ENCODE measurements at regions not wholly inside any gene's neighbourhood (a gene's known extent, or its start where the extent isn't known, plus 50 kb on each side); places are given as distances from the start of the nearest gene placed in this dataset.
A peak's percentile ranks its signal among the peaks of the same experiment; 100 is the strongest.

GRCh38 chr1:229884765-229885164, 182.3 kb upstream of the GALNT2 start:
- H3K27ac ChIP-seq (ENCODE audit: low read depth, low read length): no peak overlapping the region
- H3K4me3 ChIP-seq (ENCODE audit: extremely low read depth in 1 of 4, insufficient read depth in 2 of 4, low read depth in 3 of 4, low read length in 4 of 4): no peak overlapping the region
- CTCF ChIA-PET (ENCODE audit: partially characterized antibody): interaction anchor here (0.8 to 1.5 kb wide), 3 partner anchors 15 to 235 kb away, joined by 3 to 4 read pairs (median 3); no protein-coding TSS in a partner anchor
- H3K9me3 ChIP-seq (ENCODE audit: insufficient read depth in 2 of 2, low read depth in 1 of 2, low read length in 1 of 2): no peaks in the 10 kb centered on the region
- no peaks in the 10 kb centered on the region for H3K4me1 ChIP-seq (replicated peaks in 1 of 4; ENCODE audit: control insufficient read depth in 3 of 4, insufficient read depth in 4 of 4, low read length in 3 of 4)
- H4K5ac ChIP-seq (ENCODE audit: insufficient read length, low read depth, low read length): no peak overlapping the region
- POLR2A ChIA-PET (ENCODE audit: partially characterized antibody): no interaction called here
- H3K14ac ChIP-seq (ENCODE audit: insufficient read length): no peak overlapping the region
- H4K20me1 ChIP-seq (replicated peaks in 1 of 2; ENCODE audit: control insufficient read depth in 1 of 2, insufficient read depth in 2 of 2, low read length in 2 of 2): no peaks in the 10 kb centered on the region
- no peak overlapping the region for H2BK20ac ChIP-seq (ENCODE audit: low read length)
- H2BK15ac ChIP-seq (ENCODE audit: low read length): no peak overlapping the region
- no peak overlapping the region for H3K4me2 ChIP-seq (ENCODE audit: insufficient read depth in 1 of 2, low read depth in 2 of 2, low read length in 2 of 2)
- H2AFZ ChIP-seq (ENCODE audit: low read length): no peak overlapping the region
- no peak overlapping the region for H3K18ac ChIP-seq (ENCODE audit: extremely low read depth, low read length)
- H3K56ac ChIP-seq (replicated peaks; ENCODE audit: insufficient read length, low read depth, low read length): no peak overlapping the region
- H3K79me2 ChIP-seq (ENCODE audit: control insufficient read depth in 1 of 2, insufficient read depth in 2 of 2, low read length in 2 of 2): no peaks in the 10 kb centered on the region
- no peak overlapping the region for H2BK5ac ChIP-seq (ENCODE audit: low read depth, low read length)
- H2BK120ac ChIP-seq (replicated peaks; ENCODE audit: low read depth, low read length): no peak overlapping the region
- WGBS, 2 experiments (ENCODE audit: extremely low coverage in 1 of 2, insufficient coverage in 1 of 2, insufficient read length in 1 of 2, insufficient replicate concordance in 2 of 2, low coverage in 1 of 2, low lambda C conversion rate in 2 of 2, missing lambda C conversion rate in 1 of 2): 91% methylated on average over 4 of the region's 4 CpGs; no CpG with 5 or more reads in 1 of the 2 experiments
- H2AK5ac ChIP-seq (ENCODE audit: low read depth, low read length): no peak overlapping the region
- DNase-seq (ENCODE audit: low read depth in 1 of 2, low spot score in 2 of 2) (peak in 1 of 2 experiments; percentile 29), FAIRE-seq (no peak)
- H3K23me2 ChIP-seq (ENCODE audit: low read depth, low read length): peaks cover 2% of the 10 kb centered on the region; the same call in 1 of the 2 replicates
- no peaks in the 10 kb centered on the region for H3K79me1 ChIP-seq (ENCODE audit: low read depth, low read length)
- no peak overlapping the region for H2BK12ac ChIP-seq (ENCODE audit: low read depth, low read length)
- H3K4ac ChIP-seq (replicated peaks; ENCODE audit: insufficient read length, low read depth, low read length): no peak overlapping the region
- H3K36me3 ChIP-seq (ENCODE audit: control insufficient read depth in 2 of 4, insufficient read depth in 4 of 4, low read length in 3 of 4): no peaks in the 10 kb centered on the region
- H3K27me3 ChIP-seq (replicated peaks in 1 of 4; ENCODE audit: control insufficient read depth in 3 of 4, extremely low read depth in 1 of 4, insufficient read depth in 3 of 4, low read length in 3 of 4): no peaks in the 10 kb centered on the region
- H3K23ac ChIP-seq (ENCODE audit: insufficient read length): no peak overlapping the region
- H4K91ac ChIP-seq (replicated peaks; ENCODE audit: insufficient read length, low read length): no peak overlapping the region
- no peak overlapping the region; the same call in 1 of the 2 replicates for H4K8ac ChIP-seq (ENCODE audit: extremely low read depth, insufficient read depth, low read length)
- H3K9ac ChIP-seq (replicated peaks in 1 of 4; ENCODE audit: extremely low read depth in 1 of 4, low read depth in 3 of 4, low read length in 3 of 4): no peak overlapping the region
- TF ChIP-seq SRF (IDR thresholded peaks at IDR 0.05; ENCODE audit: low read depth, low read length): no peak
- no peak for TF ChIP-seq RFX5 (IDR thresholded peaks at IDR 0.05; ENCODE audit: borderline replicate concordance, low read depth, low read length)
- no peak for TF ChIP-seq SIRT6 (IDR thresholded peaks at IDR 0.05; ENCODE audit: low read length)
- TF ChIP-seq CREB1 (IDR thresholded peaks at IDR 0.05): no peak
- TF ChIP-seq RAD21 (IDR thresholded peaks at IDR 0.05 in 1 of 2, conservative IDR thresholded peaks at IDR 0.05 in 1 of 2; ENCODE audit: low read depth in 2 of 2, low read length in 2 of 2): peak; percentile 14 to 29; a peak in 2 of 4 replicates
- no peak for TF ChIP-seq GABPA (IDR thresholded peaks at IDR 0.05; ENCODE audit: borderline replicate concordance, insufficient read depth, low read length)
- TF ChIP-seq PHF8 (conservative IDR thresholded peaks at IDR 0.05; ENCODE audit: low read depth, low read length): no peak
- TF ChIP-seq NRF1 (IDR thresholded peaks at IDR 0.05; ENCODE audit: low read depth, low read length): no peak
- no peak for TF ChIP-seq BCL11A (IDR thresholded peaks at IDR 0.05; ENCODE audit: low read depth in 2 of 2, low read length in 2 of 2)
- TF ChIP-seq TBP (IDR thresholded peaks at IDR 0.05; ENCODE audit: low read depth, low read length): no peak
- no peak for TF ChIP-seq JUND (IDR thresholded peaks at IDR 0.05; ENCODE audit: low read length)
- TF ChIP-seq HDAC6 (IDR thresholded peaks at IDR 0.05; ENCODE audit: low read depth, low read length): no peak
- no peak for TF ChIP-seq KDM4A (IDR thresholded peaks at IDR 0.05; ENCODE audit: low read depth, low read length, severe bottlenecking)
- no peak for TF ChIP-seq KDM1A (IDR thresholded peaks at IDR 0.05; ENCODE audit: borderline replicate concordance, low read length)
